T-cell (primary cell): ENCODE measurements at regions not wholly inside any gene's neighbourhood (a gene's known extent, or its start where the extent isn't known, plus 50 kb on each side); places are given as distances from the start of the nearest gene placed in this dataset.

ENCODE experiments used
- ATAC-seq, 4 experiments: fragments of 200-7000 bp in 3 of 4; fragments of 150-1000 bp in 1 of 4; cut with Tn5 transposase; replicated peaks in 1 of 4; 1 replicate in 3 of 4; 2 replicates in 1 of 4; pipeline ENCODE4 v1.10.0; 2021; ENCODE audit warnings: moderate library complexity in 3 of 4, mild to moderate bottlenecking in 2 of 4, moderate number of reproducible peaks in 1 of 4
- CTCF ChIA-PET, 2 donors: fragments of 300-600 bp; sonication (Branson Sonifier 250); formaldehyde crosslinking; loops; one replicate each; lab custom pipeline; 2022; ENCODE audit warnings: antibody characterized with exemption in 2 of 2; lab: Charles Lee
- POLR2A ChIA-PET, 2 donors: fragments of 300-600 bp; sonication (Branson Sonifier 250); formaldehyde crosslinking; loops; one replicate each; lab custom pipeline; 2022; ENCODE audit warnings: antibody characterized with exemption in 2 of 2; lab: Charles Lee
- DNase-seq, 35 experiments: peaks; one replicate each; pipeline versions ENCODE4 v3.0.0 to v3.0.0-alpha.2; 2013 to 2023
- H3K27ac ChIP-seq: one replicate; pipeline ENCODE4 v1.5.1; 2013; ENCODE audit warnings: low read length
- H3K27me3 ChIP-seq, 2 experiments: replicated peaks in 1 of 2; 1 replicate in 1 of 2; 2 replicates in 1 of 2; pipeline versions ENCODE4 v1.6.1 to v1.7.0; 2013; ENCODE audit warnings: low read length in 1 of 2, mixed read lengths in 1 of 2; ENCODE audit not compliant: control insufficient read depth in 2 of 2, insufficient read depth in 2 of 2; ENCODE audit errors: extremely low read depth in 1 of 2
- H3K36me3 ChIP-seq, 2 donors: 1 replicate in 1 of 2; 2 replicates in 1 of 2; pipeline versions ENCODE4 v1.6.1 to v1.7.0; 2013; ENCODE audit warnings: low read length in 1 of 2; ENCODE audit not compliant: control insufficient read depth in 2 of 2, insufficient read depth in 1 of 2; ENCODE audit errors: extremely low read depth in 1 of 2
- H3K4me1 ChIP-seq, 2 experiments: 1 replicate in 1 of 2; 2 replicates in 1 of 2; pipeline versions ENCODE4 v1.6.1 to v1.7.0; 2013; ENCODE audit warnings: low read length in 2 of 2, mixed read lengths in 1 of 2; ENCODE audit not compliant: insufficient read depth in 2 of 2, control insufficient read depth in 1 of 2; ENCODE audit errors: extremely low read depth in 1 of 2
- H3K4me3 ChIP-seq, 2 donors: 1 replicate in 1 of 2; 2 replicates in 1 of 2; pipeline versions ENCODE4 v1.5.1 to v1.7.0; 2013; ENCODE audit warnings: mild to moderate bottlenecking in 2 of 2, low read length in 1 of 2, moderate library complexity in 1 of 2; ENCODE audit not compliant: control insufficient read depth in 1 of 2; ENCODE audit errors: extremely low read depth in 1 of 2
- H3K9me3 ChIP-seq: 2 replicates; pipeline ENCODE4 v1.7.0; 2013
- H3K27ac Mint-ChIP-seq, 2 donors: one replicate each; pipeline ENCODE4 v1.8.0; 2020 to 2021; ENCODE audit warnings: mild to moderate bottlenecking in 2 of 2, mixed read lengths in 2 of 2
- H3K27me3 Mint-ChIP-seq, 2 donors: one replicate each; pipeline ENCODE4 v1.8.0; 2021 to 2022; ENCODE audit warnings: mixed read lengths in 2 of 2
- H3K36me3 Mint-ChIP-seq: one replicate; pipeline ENCODE4 v1.8.0; 2021; ENCODE audit warnings: mixed read lengths
- H3K4me1 Mint-ChIP-seq, 3 donors: one replicate each; pipeline ENCODE4 v1.8.0; 2020 to 2022; ENCODE audit warnings: mixed read lengths in 3 of 3, mild to moderate bottlenecking in 1 of 3
- H3K4me3 Mint-ChIP-seq, 3 donors: one replicate each; pipeline ENCODE4 v1.8.0; 2020 to 2022; ENCODE audit warnings: mild to moderate bottlenecking in 3 of 3, mixed read lengths in 3 of 3, moderate library complexity in 3 of 3
- H3K9me3 Mint-ChIP-seq, 3 donors: one replicate each; pipeline ENCODE4 v1.8.0; 2020 to 2022; ENCODE audit warnings: mixed read lengths in 3 of 3
- WGBS: methylation state at CpG from one replicate; pipeline ENCODE4 v1.1.5; 2013; ENCODE audit warnings: missing lambda C conversion rate; ENCODE audit not compliant: insufficient coverage; 5-methylcytosine and 5-hydroxymethylcytosine counted together

DNA sequence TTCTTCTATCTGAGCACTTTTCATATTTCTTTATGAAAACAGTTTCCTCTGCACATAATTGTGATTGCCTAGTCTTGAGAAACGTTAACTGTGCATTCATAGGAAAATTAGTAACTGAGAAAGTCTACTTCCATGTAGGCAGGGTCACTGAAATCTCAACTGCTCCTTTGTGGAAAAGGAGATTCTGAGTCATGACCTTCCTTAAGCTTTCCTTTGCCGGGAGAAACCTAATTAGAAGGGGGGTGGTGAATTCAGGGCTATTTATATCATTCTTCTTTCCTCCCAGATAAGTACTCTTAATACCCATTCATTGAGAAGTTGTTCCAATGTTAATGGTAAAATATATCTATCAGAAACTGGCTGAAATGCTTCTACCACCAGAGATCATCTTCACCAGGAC is 751.0 kb upstream of the TMEM132C start:
- H3K4me3 ChIP-seq: no peak overlapping the region
- no peaks in the 10 kb centered on the region for H3K36me3 ChIP-seq
- Mint-ChIP-seq H3K9me3 (peaks cover 0 to 13% (median under 1%) of the 10 kb centered on the region in 3 donors), H3K36me3 (no peaks in the 10 kb centered on the region), H3K27ac (no peak overlapping the region), H3K4me3 (no peak overlapping the region), H3K4me1 (no peaks in the 10 kb centered on the region), H3K27me3 (no peaks in the 10 kb centered on the region)
- no peaks in the 10 kb centered on the region for H3K9me3 ChIP-seq
- DNase-seq: no peak
- no peaks in the 10 kb centered on the region for H3K27me3 ChIP-seq
- ATAC-seq: no peak
- WGBS: no CpG with 5 or more reads among the region's 2 CpGs
- H3K27ac ChIP-seq: no peak overlapping the region
- ChIA-PET POLR2A (no interaction called here), CTCF (interaction anchor here in 1 of 2 donors (0.5 kb wide), 1 partner anchor 105 kb away, joined by 4 read pairs; no protein-coding TSS in a partner anchor)
- no peaks in the 10 kb centered on the region for H3K4me1 ChIP-seq

DNA sequence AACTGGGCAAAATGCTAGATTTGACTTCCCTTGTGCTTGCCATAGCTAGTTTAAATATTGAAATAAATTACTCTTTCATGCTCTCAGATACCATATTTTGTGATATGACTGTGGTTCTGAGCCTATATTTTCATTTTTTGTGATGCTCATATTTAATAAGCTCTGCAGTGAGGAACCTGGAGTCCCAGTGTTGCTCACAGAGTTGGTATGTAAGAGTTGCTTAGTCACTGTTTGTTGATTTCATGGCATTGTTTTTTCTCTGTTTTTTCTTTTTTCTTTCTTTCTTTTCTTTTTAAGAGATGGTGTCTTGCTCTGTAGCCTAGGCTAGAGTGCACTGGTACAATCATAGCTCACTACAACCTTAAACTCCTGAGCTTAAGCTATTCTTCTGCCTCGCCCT is 750.5 kb upstream of the TMEM132C start:
- no peaks in the 10 kb centered on the region for H3K4me1 ChIP-seq
- WGBS: no CpG with 5 or more reads among the region's 1 CpG
- ChIA-PET POLR2A (no interaction called here), CTCF (no interaction called here)
- no peak overlapping the region for H3K27ac ChIP-seq
- H3K27me3 Mint-ChIP-seq: no peaks in the 10 kb centered on the region
- DNase-seq (no peak), ATAC-seq (no peak)
- H3K9me3 Mint-ChIP-seq: peaks cover 0 to 11% (median 3%) of the 10 kb centered on the region in 3 donors
- H3K36me3 Mint-ChIP-seq: no peaks in the 10 kb centered on the region
- H3K27ac Mint-ChIP-seq: no peak overlapping the region
- H3K36me3 ChIP-seq: no peaks in the 10 kb centered on the region
- no peak overlapping the region for H3K4me3 ChIP-seq
- no peaks in the 10 kb centered on the region for H3K9me3 ChIP-seq
- no peaks in the 10 kb centered on the region for H3K27me3 ChIP-seq
- H3K4me3 Mint-ChIP-seq: no peak overlapping the region
- no peaks in the 10 kb centered on the region for H3K4me1 Mint-ChIP-seq

- Histone ChIP-seq H3K36me3 (no peaks in the 10 kb centered on the region), H3K27me3 (no peaks in the 10 kb centered on the region), H3K27ac (no peak overlapping the region), H3K4me3 (no peak overlapping the region), H3K4me1 (no peaks in the 10 kb centered on the region), H3K9me3 (no peaks in the 10 kb centered on the region)
- ChIA-PET CTCF (no interaction called here), POLR2A (no interaction called here)
- H3K9me3 Mint-ChIP-seq: peaks cover 0 to 3% (median 3%) of the 10 kb centered on the region in 3 donors
- 38% methylated on average over 1 of the region's 2 CpGs for whole genome bisulfite sequencing
- no peak overlapping the region for H3K4me3 Mint-ChIP-seq
- no peaks in the 10 kb centered on the region for H3K4me1 Mint-ChIP-seq
- no peaks in the 10 kb centered on the region for H3K27me3 Mint-ChIP-seq
- DNase-seq (no peak), ATAC-seq (no peak)
- no peaks in the 10 kb centered on the region for H3K36me3 Mint-ChIP-seq
- no peak overlapping the region for H3K27ac Mint-ChIP-seq
Observed at GRCh38 chr12:127519779-127520178, 747.2 kb upstream of the TMEM132C start.

- no peak overlapping the region for H3K27ac ChIP-seq
- no peaks in the 10 kb centered on the region for H3K27me3 ChIP-seq
- ChIA-PET POLR2A (no interaction called here), CTCF (no interaction called here)
- no peaks in the 10 kb centered on the region for H3K9me3 ChIP-seq
- H3K4me1 ChIP-seq: no peaks in the 10 kb centered on the region
- Mint-ChIP-seq H3K27ac (no peak overlapping the region), H3K4me1 (no peaks in the 10 kb centered on the region), H3K36me3 (no peaks in the 10 kb centered on the region), H3K9me3 (peaks cover 0 to 6% (median 0%) of the 10 kb centered on the region in 3 donors), H3K4me3 (no peak overlapping the region), H3K27me3 (no peaks in the 10 kb centered on the region)
- no CpG with 5 or more reads among the region's 3 CpGs for WGBS
- H3K36me3 ChIP-seq: no peaks in the 10 kb centered on the region
- no peak overlapping the region for H3K4me3 ChIP-seq
- ATAC-seq: no peak
- no peak for DNase-seq
Observed at GRCh38 chr12:127526925-127527324, 740.0 kb upstream of the TMEM132C start.

DNA sequence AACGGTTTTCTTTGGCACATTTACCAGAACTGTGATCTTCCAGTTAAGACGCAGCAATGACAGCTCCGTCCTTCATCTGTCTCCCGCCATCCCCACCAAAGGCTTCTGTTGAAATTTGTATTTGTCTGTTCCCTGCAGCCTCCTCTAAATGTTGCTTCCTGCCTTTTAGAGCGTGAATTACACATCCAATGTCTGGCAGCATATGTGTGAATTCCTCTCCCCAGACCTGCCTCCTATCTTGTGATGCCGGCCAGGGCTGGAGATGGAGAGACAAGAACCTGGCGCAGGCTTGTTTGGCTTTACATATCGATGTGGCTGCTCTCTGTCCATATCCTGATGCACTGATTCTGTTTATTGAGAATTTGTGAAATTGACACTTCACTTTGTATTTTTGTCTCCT is 738.4 kb upstream of the TMEM132C start:
- Histone ChIP-seq H3K9me3 (no peaks in the 10 kb centered on the region), H3K27me3 (no peaks in the 10 kb centered on the region), H3K4me3 (no peak overlapping the region), H3K36me3 (no peaks in the 10 kb centered on the region), H3K4me1 (no peaks in the 10 kb centered on the region), H3K27ac (no peak overlapping the region)
- ChIA-PET POLR2A (no interaction called here), CTCF (no interaction called here)
- H3K27ac Mint-ChIP-seq: no peak overlapping the region
- 82% methylated on average over 4 of the region's 8 CpGs for WGBS
- H3K9me3 Mint-ChIP-seq: peaks cover 0 to 6% (median 0%) of the 10 kb centered on the region in 3 donors
- no peak for DNase-seq
- no peaks in the 10 kb centered on the region for H3K4me1 Mint-ChIP-seq
- H3K4me3 Mint-ChIP-seq: no peak overlapping the region
- H3K27me3 Mint-ChIP-seq: no peaks in the 10 kb centered on the region
- no peak for ATAC-seq
- no peaks in the 10 kb centered on the region for H3K36me3 Mint-ChIP-seq

DNA sequence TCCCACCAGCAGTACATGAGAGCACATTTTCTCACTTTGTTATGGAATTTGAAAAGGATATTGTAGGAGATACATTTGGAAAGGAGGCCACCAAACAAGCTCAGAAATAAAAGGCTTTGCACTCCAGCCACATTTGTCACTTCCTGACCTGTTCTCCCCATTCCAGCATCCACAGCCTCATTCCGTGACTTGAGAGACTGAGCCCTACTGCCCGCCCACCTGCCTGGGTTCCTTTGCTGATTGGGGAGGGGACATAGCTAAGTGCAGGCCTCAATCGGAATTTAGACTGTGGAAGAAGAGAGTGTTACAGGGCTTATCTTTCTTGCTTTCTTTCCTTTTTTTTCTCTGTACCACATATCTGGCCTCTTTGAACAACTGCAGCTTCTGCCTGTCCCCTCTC is 735.4 kb upstream of the TMEM132C start:
- Histone ChIP-seq H3K9me3 (no peaks in the 10 kb centered on the region), H3K27me3 (no peaks in the 10 kb centered on the region), H3K27ac (no peak overlapping the region), H3K4me1 (no peaks in the 10 kb centered on the region), H3K4me3 (no peak overlapping the region), H3K36me3 (no peaks in the 10 kb centered on the region)
- ChIA-PET POLR2A (no interaction called here), CTCF (no interaction called here)
- ATAC-seq (no peak), DNase-seq (no peak)
- H3K27ac Mint-ChIP-seq: no peak overlapping the region
- H3K36me3 Mint-ChIP-seq: no peaks in the 10 kb centered on the region
- H3K27me3 Mint-ChIP-seq: no peaks in the 10 kb centered on the region
- no peaks in the 10 kb centered on the region for H3K4me1 Mint-ChIP-seq
- no CpG with 5 or more reads among the region's 3 CpGs for WGBS
- peaks cover 0 to 10% (median 2%) of the 10 kb centered on the region in 3 donors for H3K9me3 Mint-ChIP-seq
- no peak overlapping the region for H3K4me3 Mint-ChIP-seq

GRCh38 chr12:127533353-127533752 is 733.6 kb upstream of the TMEM132C start:
- Histone ChIP-seq H3K9me3 (no peaks in the 10 kb centered on the region), H3K27me3 (no peaks in the 10 kb centered on the region), H3K27ac (no peak overlapping the region), H3K4me1 (no peaks in the 10 kb centered on the region), H3K4me3 (no peak overlapping the region), H3K36me3 (no peaks in the 10 kb centered on the region)
- DNase-seq (no peak), ATAC-seq (no peak)
- Mint-ChIP-seq H3K27ac (no peak overlapping the region), H3K4me3 (no peak overlapping the region), H3K36me3 (no peaks in the 10 kb centered on the region), H3K9me3 (peaks cover 0 to 8% (median 2%) of the 10 kb centered on the region in 3 donors), H3K4me1 (no peaks in the 10 kb centered on the region), H3K27me3 (no peaks in the 10 kb centered on the region)
- ChIA-PET POLR2A (no interaction called here), CTCF (no interaction called here)
